Vagina (tissue), 2 donors: ENCODE measurements at regions not wholly inside any gene's neighbourhood (a gene's known extent, or its start where the extent isn't known, plus 50 kb on each side); places are given as distances from the start of the nearest gene placed in this dataset.

Source experiments
- CTCF ChIP-seq, 3 experiments: fragments of 450-650 bp in 2 of 3; fragments of 200-600 bp in 1 of 3; sonication (generic) in 1 of 3; IDR thresholded peaks; one replicate each; pipeline ENCODE4 v1.5.1; 2017 to 2019; ENCODE audit warnings: antibody characterized with exemption in 3 of 3, mild to moderate bottlenecking in 2 of 3, moderate library complexity in 2 of 3
- POLR2A ChIP-seq, 2 donors: fragments of 450-650 bp; IDR thresholded peaks; one replicate each; pipeline ENCODE4 v1.6.1; 2017; ENCODE audit warnings: antibody characterized with exemption in 2 of 2, mild to moderate bottlenecking in 2 of 2, moderate library complexity in 2 of 2
- POLR2AphosphoS5 ChIP-seq, 2 donors: sonication (generic); formaldehyde crosslinking; IDR thresholded peaks; one replicate each; pipeline ENCODE4 v1.9.0; 2017; ENCODE audit warnings: antibody characterized with exemption in 2 of 2, mild to moderate bottlenecking in 2 of 2, low read depth in 1 of 2; ENCODE audit not compliant: insufficient read depth in 1 of 2

- TF ChIP-seq CTCF (IDR thresholded peaks at IDR 0.05) (no peak), POLR2A (IDR thresholded peaks at IDR 0.05) (no peak), POLR2AphosphoS5 (IDR thresholded peaks at IDR 0.05; ENCODE audit: insufficient read depth in 1 of 2, low read depth in 1 of 2) (no peak)
These were observed 596.6 kb downstream of the INSC start for GRCh38 chr11:15711311-15711710.
